NB4 (cell line): ENCODE measurements at regions not wholly inside any gene's neighbourhood (a gene's known extent, or its start where the extent isn't known, plus 50 kb on each side); places are given as distances from the start of the nearest gene placed in this dataset.

Experiments used
- MYC ChIP-seq: IDR thresholded peaks from 2 replicates; pipeline ENCODE4 v1.6.1; 2011; ENCODE audit warnings: low read depth, low read length
- POLR2A ChIP-seq: IDR thresholded peaks from 2 replicates; pipeline ENCODE4 v1.6.1; 2011; ENCODE audit warnings: mild to moderate bottlenecking; ENCODE audit not compliant: insufficient read length; ENCODE audit errors: extremely low read depth
- TF ChIP-seq, protein P1 (sequence below): IDR thresholded peaks from one replicate; pipeline ENCODE4 v1.5.1; 2012; ENCODE audit warnings: low read depth, low read length
- TF ChIP-seq, protein P2 (sequence below): IDR thresholded peaks from 2 replicates; pipeline ENCODE4 v1.6.1; 2011; ENCODE audit warnings: low read depth, low read length

DNA sequence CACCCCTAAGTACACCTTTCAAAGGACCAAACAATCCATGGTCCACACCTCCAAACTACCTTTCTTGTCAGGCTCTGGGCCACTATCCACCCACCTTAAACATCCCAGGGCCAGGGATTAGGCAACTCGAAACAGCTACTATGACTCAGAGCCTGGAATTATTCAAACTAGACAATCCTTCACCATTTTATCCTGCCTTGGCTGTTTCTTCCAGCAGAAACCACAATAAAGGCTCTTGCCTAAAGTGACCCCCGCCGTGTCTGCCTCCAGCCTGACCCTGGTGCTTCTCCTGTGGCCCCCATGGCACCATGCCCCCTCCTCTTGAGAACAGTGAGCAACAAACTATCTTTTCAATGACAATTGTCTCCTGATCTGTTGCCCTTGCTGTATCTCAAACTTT, 195.5 kb downstream of the EPM2A start:
- TF ChIP-seq, protein P1, sequence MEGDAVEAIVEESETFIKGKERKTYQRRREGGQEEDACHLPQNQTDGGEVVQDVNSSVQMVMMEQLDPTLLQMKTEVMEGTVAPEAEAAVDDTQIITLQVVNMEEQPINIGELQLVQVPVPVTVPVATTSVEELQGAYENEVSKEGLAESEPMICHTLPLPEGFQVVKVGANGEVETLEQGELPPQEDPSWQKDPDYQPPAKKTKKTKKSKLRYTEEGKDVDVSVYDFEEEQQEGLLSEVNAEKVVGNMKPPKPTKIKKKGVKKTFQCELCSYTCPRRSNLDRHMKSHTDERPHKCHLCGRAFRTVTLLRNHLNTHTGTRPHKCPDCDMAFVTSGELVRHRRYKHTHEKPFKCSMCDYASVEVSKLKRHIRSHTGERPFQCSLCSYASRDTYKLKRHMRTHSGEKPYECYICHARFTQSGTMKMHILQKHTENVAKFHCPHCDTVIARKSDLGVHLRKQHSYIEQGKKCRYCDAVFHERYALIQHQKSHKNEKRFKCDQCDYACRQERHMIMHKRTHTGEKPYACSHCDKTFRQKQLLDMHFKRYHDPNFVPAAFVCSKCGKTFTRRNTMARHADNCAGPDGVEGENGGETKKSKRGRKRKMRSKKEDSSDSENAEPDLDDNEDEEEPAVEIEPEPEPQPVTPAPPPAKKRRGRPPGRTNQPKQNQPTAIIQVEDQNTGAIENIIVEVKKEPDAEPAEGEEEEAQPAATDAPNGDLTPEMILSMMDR = no peak
- TF ChIP-seq POLR2A (no peak), MYC (no peak)
- TF ChIP-seq, protein P2, sequence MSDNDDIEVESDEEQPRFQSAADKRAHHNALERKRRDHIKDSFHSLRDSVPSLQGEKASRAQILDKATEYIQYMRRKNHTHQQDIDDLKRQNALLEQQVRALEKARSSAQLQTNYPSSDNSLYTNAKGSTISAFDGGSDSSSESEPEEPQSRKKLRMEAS = no peak
